T-helper 1 cell treated with Interleukin-12 subunit alpha and Interleukin-12 subunit beta and Interleukin-4 antibody, amounts not matched to agents 30 ng/mL and 1 ng/mL, for 36 hours (primary cell): ENCODE measurements at regions not wholly inside any gene's neighbourhood (a gene's known extent, or its start where the extent isn't known, plus 50 kb on each side); places are given as distances from the start of the nearest gene placed in this dataset.

Source experiments
- intact Hi-C: fragments of 100-400 bp; cut with micrococcal nuclease; formaldehyde crosslinking; loops from one replicate; pipeline ENCODE4 v1.15.1; 2024

- intact Hi-C loops, result no loop called here
Observed at GRCh38 chr4:133484287-133484686, 335.2 kb downstream of the PCDH10 start.

- intact Hi-C loops, result no loop called here
Observed at GRCh38 chr4:133483600-133484246, 334.6 kb downstream of the PCDH10 start.

- intact Hi-C loops, result no loop called here
Observed at GRCh38 chr4:133476063-133476462, 327.0 kb downstream of the PCDH10 start.

- intact Hi-C loops, result no loop called here
Observed at GRCh38 chr4:133474501-133474900, 325.4 kb downstream of the PCDH10 start.

- intact Hi-C loops, result no loop called here
Observed at GRCh38 chr4:133472244-133472643, 323.1 kb downstream of the PCDH10 start.

- intact Hi-C loops, result no loop called here
Observed at GRCh38 chr4:133467290-133467947, 318.3 kb downstream of the PCDH10 start.

GRCh38 chr4:133465022-133465421 is 315.9 kb downstream of the PCDH10 start:
- intact Hi-C loops, result no loop called here

- intact Hi-C loops, result no loop called here
Observed at GRCh38 chr4:133464311-133464710, 315.2 kb downstream of the PCDH10 start.

GRCh38 chr4:133452678-133453077 is 303.6 kb downstream of the PCDH10 start:
- intact Hi-C loops, result no loop called here

- intact Hi-C loops, result no loop called here
Observed at GRCh38 chr4:133450813-133451212, 301.7 kb downstream of the PCDH10 start.

GRCh38 chr4:133440404-133440803 is 291.3 kb downstream of the PCDH10 start:
- intact Hi-C loops, result no loop called here

GRCh38 chr4:133439830-133440229 is 290.7 kb downstream of the PCDH10 start:
- intact Hi-C loops, result no loop called here

- intact Hi-C loops, result no loop called here
Observed at GRCh38 chr4:133424605-133425004, 275.5 kb downstream of the PCDH10 start.

- intact Hi-C loops, result no loop called here
Observed at GRCh38 chr4:133403913-133404312, 254.8 kb downstream of the PCDH10 start.

GRCh38 chr4:133402616-133403015 is 253.5 kb downstream of the PCDH10 start:
- intact Hi-C loops, result no loop called here

- intact Hi-C loops, result no loop called here
Observed at GRCh38 chr4:133394971-133395627, 246.0 kb downstream of the PCDH10 start.

- intact Hi-C loops, result no loop called here
Observed at GRCh38 chr4:133390198-133390855, 241.2 kb downstream of the PCDH10 start.

GRCh38 chr4:133389029-133389428 is 239.9 kb downstream of the PCDH10 start:
- intact Hi-C loops, result no loop called here

- intact Hi-C loops, result no loop called here
Observed at GRCh38 chr4:133385161-133385954, 236.3 kb downstream of the PCDH10 start.

GRCh38 chr4:133379681-133380438 is 230.8 kb downstream of the PCDH10 start:
- intact Hi-C loops, result no loop called here

GRCh38 chr4:133377286-133377685 is 228.2 kb downstream of the PCDH10 start:
- intact Hi-C loops, result no loop called here
